ENCODE measurements at regions not wholly inside any gene's neighbourhood (a gene's known extent, or its start where the extent isn't known, plus 50 kb on each side); places are given as distances from the start of the nearest gene placed in this dataset.

DNA sequence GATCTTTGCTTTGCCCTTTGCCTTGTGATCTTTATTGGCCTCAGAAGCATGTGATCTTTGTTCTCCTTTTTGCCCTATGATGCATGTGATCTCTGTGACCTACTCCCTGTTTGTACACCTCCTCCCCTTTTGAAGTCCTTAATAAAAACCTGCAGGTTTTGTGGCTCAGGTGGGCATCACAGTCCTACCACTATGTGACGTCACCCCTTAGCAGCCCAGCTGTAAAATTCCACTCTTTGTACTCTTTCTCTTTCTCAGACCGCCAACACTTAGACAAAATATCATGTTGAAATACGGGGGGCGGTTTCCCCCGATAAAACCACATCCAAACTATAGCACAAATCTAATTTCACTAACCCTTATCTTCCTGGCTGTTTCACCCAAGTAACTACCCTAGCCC, 76.7 kb upstream of the RAPGEF4 start:
- no peak for DNase-seq (ENCODE audit: low read depth in 2 of 2)

DNA sequence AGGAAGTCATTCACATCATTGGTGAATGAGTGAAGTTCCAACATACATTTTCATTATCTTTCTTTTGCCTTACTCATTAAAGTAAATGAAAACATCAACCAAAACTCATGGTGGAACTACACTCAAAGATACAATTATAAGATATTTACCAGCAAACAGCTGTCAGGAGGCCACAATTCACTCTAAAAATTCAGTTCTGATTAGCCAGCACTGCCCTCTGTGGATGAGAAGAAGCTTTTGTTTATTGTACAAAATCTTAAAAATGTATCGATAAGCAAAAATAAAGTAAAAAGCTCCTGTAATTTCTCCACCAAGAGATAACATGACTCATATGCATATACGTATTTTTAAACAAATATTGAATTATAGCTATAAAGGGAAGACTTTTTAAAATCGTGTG, 73.5 kb upstream of the RAPGEF4 start:
- no peak for DNase-seq (ENCODE audit: low read depth in 2 of 2)

DNA sequence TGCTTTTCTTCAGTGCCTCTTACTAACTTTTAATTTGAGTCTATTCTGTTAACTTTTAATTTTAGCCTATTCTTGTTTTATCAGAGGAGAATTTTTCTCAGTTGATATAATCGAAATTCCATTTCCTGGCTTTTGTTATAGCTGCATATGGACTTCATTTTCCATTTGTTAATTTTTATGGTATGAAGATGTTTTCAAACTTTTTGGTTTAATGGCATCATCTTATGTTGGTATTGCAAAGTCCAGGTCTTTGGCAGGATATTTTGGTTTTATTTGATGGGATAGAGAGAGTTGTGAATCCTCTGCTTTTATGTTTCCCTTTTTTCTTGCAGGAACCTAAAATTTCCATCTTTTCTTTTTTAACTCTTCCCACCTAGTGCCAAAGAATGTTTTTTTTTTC, 70.9 kb upstream of the RAPGEF4 start:
- no peak for DNase-seq (ENCODE audit: low read depth in 2 of 2)

DNA sequence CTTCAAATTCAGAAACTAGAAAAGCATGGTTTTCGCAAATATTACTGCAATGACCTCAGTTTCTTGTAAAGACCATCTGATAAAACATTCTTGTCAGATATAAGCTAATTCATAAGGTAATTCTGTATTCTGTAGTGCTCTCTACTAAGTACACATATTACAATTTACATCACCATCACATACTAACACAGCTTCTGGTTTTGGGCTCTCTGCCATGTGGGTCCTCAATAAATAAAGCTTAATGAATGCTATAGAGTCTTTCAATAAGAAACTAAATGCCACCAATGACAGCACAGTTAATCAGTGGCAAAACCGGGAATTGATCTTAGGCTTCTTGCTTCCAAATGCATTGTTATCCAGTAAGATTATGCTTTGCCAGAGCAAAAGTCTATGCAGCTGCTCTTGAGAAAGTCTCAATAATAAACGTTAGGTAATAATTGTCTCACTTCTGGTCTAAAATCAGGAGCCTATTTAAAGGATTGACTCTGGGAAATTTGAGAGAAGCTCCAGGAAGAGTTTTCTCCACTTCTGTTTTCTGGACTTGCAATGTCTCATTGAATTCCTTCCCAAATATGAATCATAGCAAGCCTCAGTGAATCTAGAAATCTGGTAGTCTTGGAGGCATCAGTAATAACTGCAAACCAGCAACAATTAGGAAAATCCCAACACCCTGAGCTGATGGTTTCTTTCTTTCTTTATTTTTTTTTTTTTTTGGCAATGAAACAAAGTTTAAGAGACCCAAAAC, 67.9 kb upstream of the RAPGEF4 start:
- DNase-seq (ENCODE audit: low read depth in 2 of 2): no peak

DNA sequence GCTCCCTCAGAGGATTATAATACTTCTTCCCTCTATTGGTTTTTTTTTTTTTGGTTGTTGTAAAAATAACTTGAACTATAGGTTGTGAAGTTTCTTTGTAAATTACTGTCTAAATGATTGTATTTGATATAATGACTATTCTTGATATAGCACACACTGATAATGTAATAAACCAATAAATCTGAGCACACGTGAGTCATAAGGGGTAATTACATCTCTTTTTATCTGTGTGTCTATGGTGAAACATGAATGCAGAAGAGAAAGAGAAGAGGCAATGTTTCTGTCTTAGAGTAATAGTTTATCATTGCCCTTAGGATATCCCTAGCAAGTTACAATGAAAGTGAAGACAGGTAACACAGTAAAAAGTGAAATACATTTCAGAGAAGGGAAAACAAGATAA, 64.1 kb upstream of the RAPGEF4 start:
- DNase-seq (ENCODE audit: low read depth in 2 of 2): no peak

DNA sequence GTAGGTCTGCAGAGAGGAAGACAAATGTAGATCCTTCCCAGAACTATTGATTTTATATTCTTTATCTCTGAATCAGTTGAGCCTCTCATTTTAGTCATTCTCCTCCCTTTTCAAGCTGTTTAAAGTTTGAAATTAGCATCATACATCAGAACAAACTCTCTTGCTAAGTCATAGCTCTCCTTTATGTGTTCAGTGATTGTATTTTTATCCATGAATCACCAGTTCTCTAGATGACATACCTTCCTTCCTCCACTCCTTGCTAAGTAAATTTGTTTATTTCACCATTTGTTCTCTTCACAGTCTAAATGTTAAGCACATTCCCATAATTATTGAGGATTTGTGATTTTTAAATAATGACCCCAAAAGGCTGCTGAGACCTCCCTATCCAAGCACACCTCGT, 63.5 kb upstream of the RAPGEF4 start:
- DNase-seq (ENCODE audit: low read depth in 2 of 2): no peak

DNA sequence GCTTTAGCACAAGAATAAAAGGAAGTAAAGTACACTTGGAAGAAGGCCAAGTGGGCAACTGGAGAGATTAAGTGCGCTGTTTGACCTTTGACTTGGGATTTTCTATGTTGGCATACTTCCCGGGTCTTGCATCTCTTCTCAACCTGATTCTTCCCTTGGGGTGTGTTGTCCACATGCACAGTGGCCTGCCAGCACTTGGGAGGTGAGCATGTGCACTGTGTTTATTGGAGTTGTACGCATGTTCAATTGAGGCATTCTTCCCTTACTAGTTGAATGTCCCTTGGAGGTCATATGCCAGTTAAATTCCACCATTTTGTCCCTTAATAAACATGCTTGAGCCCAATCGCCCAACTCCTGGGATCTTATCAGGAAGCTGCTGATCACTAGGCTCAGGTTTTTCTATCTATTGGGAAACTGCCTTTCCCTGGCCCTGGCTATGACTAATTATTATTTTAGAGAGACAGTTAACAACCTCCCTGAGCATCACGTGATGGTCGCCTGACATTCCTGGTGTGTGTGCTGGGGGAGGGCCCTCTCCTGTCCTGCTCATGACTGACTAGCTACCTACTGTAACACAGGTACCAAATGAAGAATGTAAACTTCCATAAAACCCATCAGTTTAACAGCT, 62.5 kb upstream of the RAPGEF4 start:
- DNase-seq (ENCODE audit: low read depth in 2 of 2): no peak

DNA sequence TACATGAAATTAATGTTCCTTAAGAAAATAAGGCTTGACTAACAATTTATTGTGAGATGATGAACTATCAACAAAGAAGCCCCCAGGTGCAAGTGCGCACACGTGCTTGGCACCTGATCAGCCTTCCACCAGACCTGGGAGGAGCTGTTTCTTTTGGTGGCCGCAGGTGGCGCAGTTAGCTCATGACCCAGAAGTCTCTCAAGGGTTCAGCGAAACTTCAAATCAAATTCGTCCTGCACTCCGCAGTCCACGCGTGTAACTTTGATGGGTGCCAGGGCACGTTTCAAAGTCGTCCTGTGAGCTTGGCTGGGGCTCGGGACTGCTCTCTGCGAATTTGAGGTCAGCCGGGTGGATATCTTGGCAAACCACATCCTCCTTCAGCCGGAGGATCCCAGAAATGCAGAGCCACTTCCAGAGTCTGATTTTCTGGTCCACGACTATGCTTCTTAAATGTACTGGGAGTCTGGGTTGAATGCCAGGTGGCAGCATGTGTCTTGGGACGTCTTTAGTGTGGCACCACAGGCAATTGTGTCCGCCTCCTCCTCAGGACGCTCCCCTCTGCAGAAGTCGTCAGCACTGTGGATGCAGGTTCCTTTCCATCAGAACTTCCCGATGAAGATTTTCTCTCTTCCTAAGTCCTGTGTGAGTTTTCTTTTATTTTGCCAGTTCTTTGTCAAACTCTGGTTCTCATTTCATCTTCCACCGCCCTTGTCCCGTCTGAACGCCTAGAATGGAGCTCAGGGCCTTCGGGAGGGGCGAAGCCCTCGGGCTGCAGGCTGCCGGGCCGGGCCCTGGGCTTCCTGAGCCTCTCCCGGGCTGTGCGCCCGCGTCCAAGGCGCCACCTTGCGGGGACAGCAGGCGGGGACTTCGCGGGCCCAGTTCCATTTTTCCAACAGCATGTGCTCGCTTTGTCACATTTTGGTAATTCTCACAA, 61.3 kb upstream of the RAPGEF4 start:
- DNase-seq (ENCODE audit: low read depth in 2 of 2): peak in 1 of 2 donors; percentile 13

DNA sequence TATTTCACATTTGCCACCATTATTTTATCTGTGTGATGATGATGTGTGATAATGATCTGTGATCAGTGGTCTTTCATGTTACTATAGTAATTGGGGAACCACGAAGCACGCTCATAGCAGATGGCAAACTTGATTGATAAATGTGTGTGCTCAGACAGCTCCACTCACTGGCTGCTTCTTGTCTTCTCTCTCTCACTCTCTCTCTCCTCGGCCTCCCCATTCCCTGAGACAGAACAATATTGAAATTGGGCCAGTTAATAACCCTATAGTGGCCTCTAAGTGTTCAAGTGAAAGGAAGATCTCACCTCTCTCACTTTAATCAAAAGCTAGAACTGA, 60.7 kb upstream of the RAPGEF4 start:
- DNase-seq (ENCODE audit: low read depth in 2 of 2): no peak

DNA sequence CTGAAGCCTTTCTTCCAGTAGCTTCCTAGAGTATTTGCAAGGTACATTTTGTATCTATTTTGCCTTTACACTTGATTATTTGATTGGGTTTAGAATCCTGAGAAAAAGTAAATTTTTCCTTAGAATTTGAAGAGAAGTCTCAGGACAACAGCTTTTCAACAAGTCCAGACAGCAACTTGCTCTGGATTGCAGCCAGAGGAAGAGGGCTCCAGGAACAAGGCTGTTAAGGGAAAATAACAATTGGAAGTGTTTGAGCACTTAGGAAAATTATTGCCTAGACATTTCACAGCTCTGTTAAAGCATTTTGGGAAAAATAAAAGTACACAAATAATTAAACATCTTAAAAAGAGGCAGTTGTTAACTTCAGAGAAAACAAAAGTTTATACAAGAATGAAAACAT, 58.3 kb upstream of the RAPGEF4 start:
- DNase-seq (ENCODE audit: low read depth in 2 of 2): no peak

DNA sequence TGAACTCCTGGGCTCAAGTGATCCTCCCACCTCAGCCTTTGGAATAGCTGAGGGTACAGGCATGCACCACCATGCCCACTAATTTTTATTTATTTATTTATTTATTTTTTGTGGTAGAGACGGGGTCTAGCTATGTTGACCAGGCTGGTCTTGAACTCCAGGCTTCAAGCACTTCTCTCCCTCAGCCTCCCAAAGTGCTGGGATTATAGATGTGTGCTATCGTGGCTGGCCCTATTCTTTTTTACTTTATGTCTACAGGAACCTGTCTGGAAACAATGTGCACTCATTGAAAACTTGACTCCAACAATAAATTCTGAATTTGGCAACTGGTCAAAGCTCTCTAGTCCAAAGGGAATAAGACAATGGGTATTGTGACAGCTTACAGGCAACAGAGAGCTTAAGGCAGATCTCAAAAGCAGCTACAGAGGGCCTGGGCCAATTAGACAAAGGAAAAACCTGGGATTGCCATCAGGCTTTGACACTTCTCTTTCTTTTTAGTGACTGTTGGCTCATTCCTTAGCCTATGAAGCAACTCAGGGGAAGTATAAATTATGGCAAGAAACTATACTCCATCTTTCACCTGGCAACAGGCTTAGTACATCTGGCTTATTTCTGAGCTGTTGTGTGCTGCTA, 55.1 kb upstream of the RAPGEF4 start:
- DNase-seq (ENCODE audit: low read depth in 2 of 2): no peak

DNA sequence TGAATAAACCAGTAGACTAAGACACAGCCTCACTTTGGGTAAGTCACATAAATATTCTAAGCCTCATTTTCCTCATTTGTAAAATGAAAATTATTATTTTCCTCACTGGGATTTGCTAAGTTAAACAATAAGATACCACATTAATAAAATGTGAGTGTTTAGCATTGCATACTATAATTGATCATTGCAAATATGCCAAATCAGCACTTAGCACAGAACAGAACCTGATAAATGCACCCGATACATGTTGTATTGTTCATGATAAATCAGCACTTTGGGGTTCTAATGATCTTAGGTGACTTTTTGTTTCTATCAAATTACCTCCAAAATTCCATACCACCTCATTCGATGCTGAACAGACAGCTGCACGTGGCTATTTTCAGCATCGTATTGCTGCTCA, 50.2 kb upstream of the RAPGEF4 start:
- no peak for DNase-seq (ENCODE audit: low read depth in 2 of 2)
